Glomerular visceral epithelial cell (primary cell): ENCODE measurements at regions not wholly inside any gene's neighbourhood (a gene's known extent, or its start where the extent isn't known, plus 50 kb on each side); places are given as distances from the start of the nearest gene placed in this dataset.
"Not testable (repeated sequence)": the region's sequence is repeated elsewhere in the genome, so short reads cannot be mapped to it uniquely, and the experiment has no call there.

Source experiments
- DNase-seq: peaks from one replicate; pipeline ENCODE4 v3.0.0-alpha.2; 2016; ENCODE audit errors: extremely low spot score

DNA sequence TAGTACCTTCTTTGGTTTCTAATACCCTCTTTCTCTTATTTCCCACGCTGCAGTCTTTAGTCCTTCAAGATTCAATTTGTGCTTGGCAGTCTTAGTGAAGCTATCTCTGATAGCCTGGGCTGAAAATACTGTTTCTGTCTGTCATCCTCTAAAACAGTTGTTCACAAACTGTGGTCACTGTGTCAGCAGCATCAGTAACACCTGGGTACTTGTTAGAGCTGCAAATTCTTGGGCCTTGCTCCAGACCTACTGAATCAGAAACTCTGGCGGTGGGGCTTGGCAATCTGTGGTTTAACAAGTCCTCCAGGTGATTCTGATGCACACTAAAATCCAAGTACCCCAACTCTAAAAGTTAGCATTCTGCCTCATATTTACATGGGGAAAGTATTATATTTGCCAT is 217.5 kb upstream of the SEL1L start:
- DNase-seq = no peak

GRCh38 chr14:81759541-81759940 is 225.9 kb upstream of the SEL1L start:
- no peak for DNase-seq

GRCh38 chr14:81765651-81766275 is 232.1 kb upstream of the SEL1L start:
- no peak for DNase-seq

DNA sequence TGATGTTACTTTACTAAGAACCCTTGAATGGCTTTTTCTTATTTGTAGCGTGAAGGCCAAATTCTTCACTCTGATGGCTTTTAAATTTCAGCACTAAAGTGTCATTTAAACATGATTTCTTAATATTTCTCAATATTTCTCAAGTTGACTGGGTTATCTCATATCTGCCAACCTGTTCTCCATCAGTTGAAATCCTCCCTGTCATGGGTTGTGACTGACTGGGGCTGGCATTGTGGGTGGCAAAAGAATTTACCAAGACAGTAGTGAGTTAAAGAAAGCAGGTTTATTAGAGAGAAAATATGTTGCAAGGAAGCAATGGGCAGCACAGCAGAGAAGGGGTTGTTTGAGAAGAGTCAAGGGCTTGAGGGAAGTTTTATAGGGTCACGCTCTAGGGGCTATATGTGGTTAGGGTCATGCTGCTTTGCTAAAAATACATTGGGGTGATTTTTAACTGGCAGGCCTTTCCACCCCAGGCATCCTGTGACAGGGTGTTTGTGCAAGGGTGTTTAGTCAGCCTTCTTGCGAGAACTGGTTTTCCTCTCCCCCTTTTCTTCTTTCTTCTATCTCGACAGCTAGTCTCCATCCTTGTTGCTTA is 232.8 kb upstream of the SEL1L start:
- DNase-seq = no peak

DNA sequence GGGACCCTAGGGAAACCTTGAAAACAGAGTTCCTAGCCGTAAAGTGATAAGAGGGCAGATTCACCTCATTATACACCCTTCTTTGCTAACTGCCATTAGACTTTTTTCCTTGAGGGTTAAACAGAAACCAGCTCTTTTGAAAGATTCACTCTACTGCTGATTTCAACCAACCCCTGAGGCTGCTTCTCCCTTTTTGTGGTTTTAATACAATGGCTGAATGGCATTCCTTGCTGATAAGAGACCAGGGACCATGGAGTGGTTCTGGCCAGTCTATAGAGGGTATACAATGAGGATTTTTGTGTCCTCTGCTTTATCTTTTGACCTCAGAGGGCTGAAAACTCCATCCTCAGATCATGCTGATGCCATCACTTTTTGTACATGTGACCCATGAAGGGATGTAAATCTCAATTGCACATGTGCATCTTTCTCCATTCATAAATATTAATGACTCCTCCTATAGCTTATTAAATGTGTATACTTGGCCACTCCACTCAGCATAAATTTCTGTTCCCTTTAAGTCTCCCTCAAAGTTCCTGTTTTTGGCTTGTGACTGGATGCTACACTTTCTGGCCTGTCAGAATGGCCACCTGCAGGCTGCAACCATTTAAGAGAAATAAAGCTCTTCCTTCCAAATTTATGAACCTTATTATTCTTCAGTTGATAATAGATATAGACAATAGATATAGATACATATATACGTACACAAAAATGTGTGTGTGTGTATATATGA is 233.8 kb upstream of the SEL1L start:
- no peak for DNase-seq

GRCh38 chr14:81771651-81772275 is 238.1 kb upstream of the SEL1L start:
- DNase-seq = no peak

DNA sequence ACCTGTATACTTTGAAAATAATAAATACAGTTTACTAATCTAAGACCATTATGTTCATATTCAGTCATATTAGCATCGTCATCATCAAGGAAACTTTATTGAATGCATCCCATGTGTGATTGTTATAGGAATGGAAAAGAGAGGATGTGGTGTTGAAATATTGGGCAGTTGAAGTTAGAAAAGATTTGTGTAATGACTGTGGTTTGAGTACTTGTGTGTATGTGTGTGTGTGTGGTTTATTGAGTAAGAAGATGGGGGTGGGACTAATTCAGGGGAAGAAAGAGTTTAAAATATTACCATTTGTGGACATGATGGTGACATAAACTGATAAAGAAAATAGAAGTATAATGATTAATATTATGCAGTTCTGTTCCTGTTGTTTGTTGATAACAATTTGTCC is 238.7 kb upstream of the SEL1L start:
- DNase-seq = no peak

DNA sequence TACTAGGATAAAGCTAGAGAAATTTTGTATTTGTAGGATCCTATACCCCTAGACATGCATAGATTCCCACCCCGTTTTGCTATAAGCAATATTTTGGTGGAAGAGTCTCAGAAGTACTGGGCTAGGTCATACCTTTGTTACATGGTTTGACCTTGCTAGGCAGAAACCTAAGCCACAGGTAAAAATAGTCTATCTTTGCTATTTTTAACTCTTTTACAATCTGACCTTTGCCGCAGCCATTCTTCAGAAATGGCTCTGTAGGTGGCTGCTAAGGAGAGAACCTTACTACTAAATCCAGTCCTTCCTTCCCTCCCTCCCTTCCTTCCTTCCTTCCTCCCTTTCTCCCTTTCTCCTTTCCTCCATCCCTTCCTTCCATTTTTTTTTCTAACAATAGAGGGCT is 242.9 kb upstream of the SEL1L start:
- DNase-seq = no peak

DNA sequence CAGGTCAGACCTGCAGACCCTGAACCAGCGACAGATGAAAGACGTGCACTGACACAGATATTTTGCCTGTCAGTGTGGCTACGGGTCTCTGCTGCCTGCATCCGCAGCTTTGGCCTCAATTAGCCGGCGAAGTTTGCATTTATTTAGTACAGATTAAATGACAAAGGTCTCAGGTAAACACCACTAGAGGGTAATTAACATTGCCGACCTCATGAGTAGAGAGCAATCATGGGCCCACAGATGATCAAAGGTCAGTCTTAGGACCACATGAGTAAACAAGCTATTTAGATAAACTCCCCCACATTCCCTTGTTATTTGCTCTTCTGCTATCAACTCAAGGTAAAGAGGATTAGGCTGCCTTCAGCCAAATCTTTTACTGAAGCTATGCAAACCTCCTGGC is 248.1 kb upstream of the SEL1L start:
- DNase-seq = not testable (repeated sequence)

GRCh38 chr14:81784084-81784483 is 250.4 kb upstream of the SEL1L start:
- no peak for DNase-seq

- DNase-seq = no peak
These were observed 263.7 kb upstream of the SEL1L start for GRCh38 chr14:81797315-81797714.

DNA sequence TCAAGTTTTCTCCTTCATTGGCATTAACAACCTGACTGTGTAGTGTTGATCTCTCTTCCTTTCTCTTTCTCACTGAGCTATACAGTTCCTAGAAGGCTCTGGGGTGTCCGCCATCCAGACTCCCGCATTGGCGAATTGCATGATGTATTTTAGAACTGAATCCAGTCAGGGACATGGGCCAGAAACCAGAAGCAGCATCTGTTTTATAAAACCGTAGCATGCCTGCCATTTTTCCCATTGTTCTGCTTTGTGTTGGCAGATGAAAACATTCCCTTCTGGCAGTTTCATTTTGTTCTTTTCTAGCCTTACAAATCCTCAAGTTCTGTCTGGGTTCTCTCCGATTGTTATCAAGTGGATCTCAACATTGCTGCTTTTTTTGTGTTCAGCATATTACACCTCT is 268.3 kb upstream of the SEL1L start:
- DNase-seq = no peak

- DNase-seq = no peak
These were observed 268.7 kb upstream of the SEL1L start for GRCh38 chr14:81802341-81802740.

- DNase-seq = no peak
These were observed 272.1 kb upstream of the SEL1L start for GRCh38 chr14:81805785-81806184.

GRCh38 chr14:81811705-81812269 is 278.1 kb upstream of the SEL1L start:
- no peak for DNase-seq

DNA sequence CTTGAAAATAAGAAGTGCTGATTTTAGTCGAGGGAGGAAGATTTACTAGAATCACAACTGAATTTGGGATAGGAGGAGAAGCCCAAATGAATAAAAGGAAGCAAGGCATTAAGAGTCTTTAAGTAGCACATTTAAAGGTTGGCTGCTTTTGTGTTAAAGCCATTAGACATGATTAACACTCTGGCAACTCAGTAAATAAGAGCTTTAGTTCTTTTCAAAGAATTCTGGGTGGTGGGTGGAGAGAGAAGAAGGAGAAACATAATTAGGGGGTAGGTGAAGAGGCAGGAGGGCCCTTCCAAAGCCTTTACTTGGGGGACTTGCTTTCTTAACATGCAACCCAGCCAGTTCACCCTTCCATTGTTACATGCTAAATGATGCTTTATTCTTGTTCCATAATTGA is 284.6 kb upstream of the SEL1L start:
- DNase-seq = no peak

DNA sequence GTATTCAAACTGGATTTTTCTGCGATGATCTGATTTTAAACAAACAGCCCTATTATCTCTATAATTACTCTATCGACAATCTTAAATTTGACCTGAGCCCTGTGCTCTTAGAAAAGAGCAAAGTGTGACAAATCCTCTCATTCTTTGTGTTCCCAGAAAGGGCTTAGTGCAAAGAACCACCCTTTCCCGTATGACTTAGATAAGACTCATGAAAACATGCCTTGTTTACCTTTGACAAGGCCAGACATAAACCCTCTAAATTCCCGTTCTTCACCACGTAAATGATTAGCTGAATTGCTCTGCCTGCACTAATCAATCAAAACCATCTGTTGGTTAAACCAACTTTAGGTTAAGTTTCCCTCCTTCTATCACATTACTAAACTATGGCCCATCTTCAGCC is 285.7 kb upstream of the SEL1L start:
- DNase-seq = no peak

- no peak for DNase-seq
These were observed 286.3 kb upstream of the SEL1L start for GRCh38 chr14:81819910-81820309.

- DNase-seq = no peak
These were observed 292.4 kb upstream of the SEL1L start for GRCh38 chr14:81826081-81826480.

GRCh38 chr14:81829447-81829846 is 295.8 kb upstream of the SEL1L start:
- no peak for DNase-seq

- DNase-seq = no peak
These were observed 297.6 kb upstream of the SEL1L start for GRCh38 chr14:81831128-81831820.

GRCh38 chr14:81834308-81834707 is 300.7 kb upstream of the SEL1L start:
- DNase-seq = no peak
